GM23338 (cell line): ENCODE measurements at regions not wholly inside any gene's neighbourhood (a gene's known extent, or its start where the extent isn't known, plus 50 kb on each side); places are given as distances from the start of the nearest gene placed in this dataset.
A peak's percentile ranks its signal among the peaks of the same experiment; 100 is the strongest.

ENCODE experiments used
- ATAC-seq: fragments of 200-7000 bp; cut with Tn5 transposase; 3 replicates; pipeline ENCODE4 v1.9.1; 2020
- DNase-seq: peaks from one replicate; pipeline ENCODE4 v3.0.0-alpha.2; 2015; ENCODE audit warnings: low spot score
- H2AFZ ChIP-seq: fragments of 200-600 bp; sonication (generic); 2 replicates; pipeline ENCODE4 v1.8.0; 2016; ENCODE audit warnings: antibody characterized with exemption, mild to moderate bottlenecking, moderate library complexity
- H3F3A ChIP-seq: fragments of 200-600 bp; sonication (generic); replicated peaks from 2 replicates; pipeline ENCODE4 v1.8.0; 2017; ENCODE audit warnings: antibody characterized with exemption, mixed run types, low read depth
- H3K27ac ChIP-seq: fragments of 200-600 bp; sonication (generic); 2 replicates; pipeline ENCODE4 v1.6.1; 2016; ENCODE audit warnings: low read depth
- H3K27me3 ChIP-seq: fragments of 200-600 bp; sonication (generic); 2 replicates; pipeline ENCODE4 v1.8.0; 2016; ENCODE audit warnings: mild to moderate bottlenecking, mixed run types, moderate library complexity; ENCODE audit not compliant: insufficient read depth
- H3K36me3 ChIP-seq: fragments of 200-600 bp; sonication (generic); 2 replicates; pipeline ENCODE4 v1.8.0; 2016; ENCODE audit warnings: mild to moderate bottlenecking; ENCODE audit not compliant: insufficient read depth
- H3K4me1 ChIP-seq: fragments of 200-600 bp; sonication (generic); 2 replicates; pipeline ENCODE4 v1.8.0; 2016; ENCODE audit warnings: mild to moderate bottlenecking, moderate library complexity; ENCODE audit not compliant: insufficient read depth
- H3K4me2 ChIP-seq: fragments of 200-600 bp; sonication (generic); 2 replicates; pipeline ENCODE4 v1.7.1; 2017; ENCODE audit warnings: mixed run types
- H3K4me3 ChIP-seq: fragments of 200-600 bp; sonication (generic); 2 replicates; pipeline ENCODE4 v1.6.1; 2016; ENCODE audit warnings: mixed run types
- H3K79me2 ChIP-seq: fragments of 200-600 bp; sonication (generic); replicated peaks from 2 replicates; pipeline ENCODE4 v1.8.0; 2017; ENCODE audit warnings: mild to moderate bottlenecking; ENCODE audit not compliant: insufficient read depth
- H3K9me2 ChIP-seq: fragments of 200-600 bp; sonication (generic); 2 replicates; pipeline ENCODE4 v1.8.0; 2017; ENCODE audit not compliant: insufficient read depth
- H4K20me1 ChIP-seq: fragments of 200-600 bp; sonication (generic); replicated peaks from 2 replicates; pipeline ENCODE4 v1.8.0; 2017; ENCODE audit warnings: mild to moderate bottlenecking; ENCODE audit not compliant: insufficient read depth
- H3K27ac Mint-ChIP-seq: 2 replicates; pipeline ENCODE4 v1.8.0; 2020; ENCODE audit warnings: inconsistent platforms, mild to moderate bottlenecking, moderate library complexity, mixed read lengths
- H3K27me3 Mint-ChIP-seq: 3 replicates; pipeline ENCODE4 v1.8.0; 2022; ENCODE audit warnings: low read depth, mild to moderate bottlenecking, moderate library complexity, mixed read lengths, inconsistent platforms; ENCODE audit not compliant: insufficient read depth, poor library complexity
- H3K36me3 Mint-ChIP-seq: 3 replicates; pipeline ENCODE4 v1.8.0; 2021; ENCODE audit warnings: low read depth, mild to moderate bottlenecking, inconsistent platforms, moderate library complexity, mixed read lengths
- H3K4me1 Mint-ChIP-seq: 3 replicates; pipeline ENCODE4 v1.8.0; 2020; ENCODE audit warnings: mild to moderate bottlenecking, inconsistent platforms, mixed read lengths
- H3K4me3 Mint-ChIP-seq: 3 replicates; pipeline ENCODE4 v1.8.0; 2021; ENCODE audit warnings: moderate library complexity, mild to moderate bottlenecking, inconsistent platforms, mixed read lengths
- H3K9me3 Mint-ChIP-seq: 3 replicates; pipeline ENCODE4 v1.8.0; 2020; ENCODE audit warnings: moderate library complexity, mild to moderate bottlenecking, inconsistent platforms, mixed read lengths
- CREB1 ChIP-seq: fragments of 250-450 bp; sonication (Bioruptor Pico); IDR thresholded peaks from 2 replicates; pipeline ENCODE4 v1.5.0; 2020; ENCODE audit warnings: low read depth, mild to moderate bottlenecking, moderate library complexity
- CTCF ChIP-seq, 2 experiments: fragments of 200-600 bp in 1 of 2; sonication (generic) in 1 of 2; conservative IDR thresholded peaks; 2 replicates each; pipeline versions ENCODE4 v1.5.1 to v1.6.1; 2016 to 2017; ENCODE audit warnings: antibody characterized with exemption in 2 of 2, low read depth in 2 of 2, mild to moderate bottlenecking in 2 of 2, moderate library complexity in 1 of 2
- ETS1 ChIP-seq: IDR thresholded peaks from 2 replicates; pipeline ENCODE4 v1.6.1; 2016; ENCODE audit warnings: antibody characterized with exemption
- EZH2 ChIP-seq: fragments of 200-600 bp; sonication (generic); IDR thresholded peaks from one replicate; pipeline ENCODE4 v1.8.0; 2017; ENCODE audit warnings: antibody characterized with exemption, mild to moderate bottlenecking, low read depth; ENCODE audit not compliant: unreplicated experiment
- EZH2phosphoT487 ChIP-seq: fragments of 200-600 bp; sonication (generic); IDR thresholded peaks from one replicate; pipeline ENCODE4 v1.8.1; 2018; ENCODE audit warnings: antibody characterized with exemption; ENCODE audit not compliant: unreplicated experiment
- JUNB ChIP-seq: IDR thresholded peaks from one replicate; pipeline ENCODE4 v1.6.1; 2016; ENCODE audit warnings: antibody characterized with exemption; ENCODE audit not compliant: unreplicated experiment
- NANOG ChIP-seq: IDR thresholded peaks from 2 replicates; pipeline ENCODE4 v1.6.1; 2016; ENCODE audit warnings: antibody characterized with exemption, borderline replicate concordance
- POLR2AphosphoS5 ChIP-seq: IDR thresholded peaks from 2 replicates; pipeline ENCODE4 v1.6.1; 2016; ENCODE audit warnings: antibody characterized with exemption, low read depth
- REST ChIP-seq: IDR thresholded peaks from one replicate; pipeline ENCODE4 v1.6.1; 2018; ENCODE audit warnings: antibody characterized with exemption; ENCODE audit not compliant: unreplicated experiment
- STAT1 ChIP-seq: IDR thresholded peaks from one replicate; pipeline ENCODE4 v1.6.1; 2016; ENCODE audit warnings: antibody characterized with exemption; ENCODE audit not compliant: unreplicated experiment
- ZNF114 ChIP-seq: fragments of 250-450 bp; sonication (Bioruptor Pico); IDR thresholded peaks from 2 replicates; pipeline ENCODE4 v1.5.0; 2020; ENCODE audit warnings: mild to moderate bottlenecking, moderate library complexity
- ZNF331 ChIP-seq: fragments of 250-450 bp; sonication (Bioruptor Pico); IDR thresholded peaks from 2 replicates; pipeline ENCODE4 v1.5.0; 2020; ENCODE audit warnings: low read depth, mild to moderate bottlenecking, moderate library complexity
- ZNF462 ChIP-seq: fragments of 250-450 bp; sonication (Bioruptor Pico); IDR thresholded peaks from 2 replicates; pipeline ENCODE4 v1.5.0; 2020; ENCODE audit warnings: mild to moderate bottlenecking, moderate library complexity

- no peaks in the 10 kb centered on the region for H3K79me2 ChIP-seq
- TF ChIP-seq EZH2 = no peak
- no peak for TF ChIP-seq REST
- no peak for TF ChIP-seq JUNB
- TF ChIP-seq CREB1 (CRISPR knock-in tag) = no peak
- no peak for TF ChIP-seq POLR2AphosphoS5
- no peak for TF ChIP-seq ZNF331
- no peak for TF ChIP-seq ZNF114 (CRISPR knock-in tag)
- TF ChIP-seq ZNF462 (CRISPR knock-in tag) = no peak
- no peak for TF ChIP-seq NANOG
- TF ChIP-seq CTCF (conservative IDR thresholded peaks at IDR 0.05; ENCODE audit: low read depth in 2 of 2) = no peak
- no peak for TF ChIP-seq STAT1
- TF ChIP-seq ETS1 = no peak
- TF ChIP-seq EZH2phosphoT487 = no peak
- Mint-ChIP-seq H3K4me1 (peaks cover 7% of the 10 kb centered on the region), H3K36me3 (peaks cover 12% of the 10 kb centered on the region; the same call in 2 of the 3 replicates), H3K4me3 (no peak overlapping the region), H3K9me3 (peaks cover 22% of the 10 kb centered on the region), H3K27me3 (peaks cover 2% of the 10 kb centered on the region), H3K27ac (no peak overlapping the region)
- no peak for ATAC-seq
- no peak for DNase-seq
- no peak overlapping the region for H3K4me2 ChIP-seq
- no peaks in the 10 kb centered on the region for H3K9me2 ChIP-seq
- H3K27me3 ChIP-seq = no peaks in the 10 kb centered on the region
- no peak overlapping the region for H3K27ac ChIP-seq
- H3F3A ChIP-seq = no peaks in the 10 kb centered on the region
- H3K36me3 ChIP-seq = no peaks in the 10 kb centered on the region
- no peak overlapping the region for H3K4me3 ChIP-seq
- peaks cover 13% of the 10 kb centered on the region for H3K4me1 ChIP-seq
- H2AFZ ChIP-seq = peak overlapping the region; percentile 85
- H4K20me1 ChIP-seq = no peaks in the 10 kb centered on the region
Measured at GRCh38 chr5:163916376-163916775, 411.0 kb downstream of the MAT2B start.
